Activated T-cell treated with anti-CD3 and anti-CD28 coated beads, Interleukin-2, amount 50 U/mL, for 72 hours (primary cell): ENCODE measurements at regions not wholly inside any gene's neighbourhood (a gene's known extent, or its start where the extent isn't known, plus 50 kb on each side); places are given as distances from the start of the nearest gene placed in this dataset.
"Not testable (repeated sequence)": the region's sequence is repeated elsewhere in the genome, so short reads cannot be mapped to it uniquely, and the experiment has no call there.

Source experiments
- ATAC-seq, 2 donors: fragments of 150-1000 bp; cut with Tn5 transposase; replicated peaks in 1 of 2; 2 replicates each; pipeline ENCODE4 v1.10.0; 2021; ENCODE audit warnings: moderate library complexity in 2 of 2, mild to moderate bottlenecking in 1 of 2
- DNase-seq, 2 donors: peaks; one replicate each; pipeline ENCODE4 v3.0.0; 2021 to 2022; ENCODE audit warnings: mixed read lengths in 1 of 2
- H3K27ac Mint-ChIP-seq: one replicate; pipeline ENCODE4 v1.8.0; 2022; ENCODE audit warnings: mild to moderate bottlenecking, moderate library complexity, mixed read lengths
- H3K27me3 Mint-ChIP-seq: one replicate; pipeline ENCODE4 v1.8.0; 2022; ENCODE audit warnings: low read depth, mixed read lengths
- H3K36me3 Mint-ChIP-seq, 2 donors: one replicate each; pipeline ENCODE4 v1.8.0; 2022; ENCODE audit warnings: mixed read lengths in 2 of 2, mild to moderate bottlenecking in 1 of 2; ENCODE audit not compliant: insufficient read depth in 2 of 2
- H3K4me1 Mint-ChIP-seq: one replicate; pipeline ENCODE4 v1.8.0; 2022; ENCODE audit warnings: low read depth, mixed read lengths
- H3K4me3 Mint-ChIP-seq, 2 donors: one replicate each; pipeline ENCODE4 v1.8.0; 2022; ENCODE audit warnings: mild to moderate bottlenecking in 2 of 2, mixed read lengths in 2 of 2, moderate library complexity in 2 of 2
- H3K9me3 Mint-ChIP-seq, 2 donors: one replicate each; pipeline ENCODE4 v1.8.0; 2022; ENCODE audit warnings: mixed read lengths in 2 of 2

- no peak for ATAC-seq
These were observed 87.7 kb downstream of the DCK start for GRCh38 chr4:71081192-71081591.

DNA sequence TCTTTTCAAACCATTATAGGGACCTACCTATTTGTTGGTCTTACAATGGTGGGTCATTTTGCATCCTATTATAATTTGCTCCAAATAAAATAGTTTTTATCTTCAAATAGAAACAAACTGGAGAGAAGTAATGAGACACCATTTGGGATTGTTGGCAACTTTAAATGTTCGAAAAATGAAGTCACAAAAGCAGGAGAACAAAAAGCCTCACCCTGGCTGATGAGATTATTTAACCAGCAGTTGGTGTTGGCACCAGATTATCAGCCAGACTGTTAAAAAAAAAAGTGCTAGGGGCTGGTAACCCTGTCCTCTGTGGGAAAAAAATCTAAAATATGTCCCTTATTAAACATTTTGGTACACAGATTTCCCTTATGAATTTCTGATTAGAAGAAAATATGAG, 100.3 kb downstream of the DCK start:
- no peak for ATAC-seq
- H3K4me1 Mint-ChIP-seq = peaks cover 11% of the 10 kb centered on the region
- no peak overlapping the region for H3K27ac Mint-ChIP-seq
- H3K36me3 Mint-ChIP-seq = peaks cover 1 to 6% of the 10 kb centered on the region in 2 donors
- H3K4me3 Mint-ChIP-seq = no peak overlapping the region
- no peak for DNase-seq
- no peaks in the 10 kb centered on the region for H3K27me3 Mint-ChIP-seq
- peaks cover 2 to 5% of the 10 kb centered on the region in 2 donors for H3K9me3 Mint-ChIP-seq

More at GRCh38 chr4:71081192-71081591, 87.7 kb downstream of the DCK start:
- Mint-ChIP-seq H3K9me3 (no peaks in the 10 kb centered on the region), H3K27me3 (no peaks in the 10 kb centered on the region), H3K36me3 (no peaks in the 10 kb centered on the region), H3K4me1 (no peaks in the 10 kb centered on the region), H3K27ac (no peak overlapping the region), H3K4me3 (no peak overlapping the region)
- no peak for DNase-seq

- Mint-ChIP-seq H3K27ac (no peak overlapping the region), H3K4me1 (peaks cover 11% of the 10 kb centered on the region), H3K27me3 (no peaks in the 10 kb centered on the region), H3K9me3 (peaks cover 2 to 4% of the 10 kb centered on the region in 2 donors), H3K4me3 (no peak overlapping the region), H3K36me3 (peaks cover 1 to 6% of the 10 kb centered on the region in 2 donors)
- DNase-seq (no peak), ATAC-seq (no peak)
These were observed 100.8 kb downstream of the DCK start for GRCh38 chr4:71094201-71094600.

GRCh38 chr4:71095141-71095540, 101.7 kb downstream of the DCK start:
- no peaks in the 10 kb centered on the region for H3K27me3 Mint-ChIP-seq
- DNase-seq (no peak), ATAC-seq (no peak)
- H3K36me3 Mint-ChIP-seq = peaks cover 1 to 6% of the 10 kb centered on the region in 2 donors
- no peak overlapping the region for H3K27ac Mint-ChIP-seq
- H3K9me3 Mint-ChIP-seq = peaks cover 2 to 7% of the 10 kb centered on the region in 2 donors
- H3K4me1 Mint-ChIP-seq = peaks cover 11% of the 10 kb centered on the region
- H3K4me3 Mint-ChIP-seq = no peak overlapping the region

DNA sequence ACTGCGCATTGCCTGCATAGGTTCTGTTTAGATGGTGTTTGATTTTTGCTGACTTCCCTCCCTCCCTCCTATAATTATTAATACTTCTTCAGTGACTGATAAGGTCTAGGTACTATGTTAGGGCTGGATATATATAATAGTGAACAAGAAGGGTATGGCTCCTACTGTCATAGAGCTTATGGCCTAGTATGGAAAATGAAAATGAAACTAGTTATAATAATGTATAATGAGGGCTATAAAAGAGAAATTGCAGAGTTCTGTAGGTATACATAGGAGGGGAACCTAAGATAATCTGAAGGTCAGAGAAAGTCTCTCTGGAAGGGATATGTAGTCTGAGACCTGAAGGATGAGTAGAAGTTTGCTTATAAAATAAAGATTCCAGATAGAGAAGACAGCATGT, 102.1 kb downstream of the DCK start:
- Mint-ChIP-seq H3K36me3 (peaks cover 1 to 6% of the 10 kb centered on the region in 2 donors), H3K27ac (peak overlapping the region; percentile 83), H3K4me3 (peak overlapping the region; percentile 25 to 63), H3K4me1 (peaks cover 11% of the 10 kb centered on the region), H3K9me3 (peaks cover 2 to 7% of the 10 kb centered on the region in 2 donors), H3K27me3 (no peaks in the 10 kb centered on the region)
- no peak for ATAC-seq
- DNase-seq = no peak

DNA sequence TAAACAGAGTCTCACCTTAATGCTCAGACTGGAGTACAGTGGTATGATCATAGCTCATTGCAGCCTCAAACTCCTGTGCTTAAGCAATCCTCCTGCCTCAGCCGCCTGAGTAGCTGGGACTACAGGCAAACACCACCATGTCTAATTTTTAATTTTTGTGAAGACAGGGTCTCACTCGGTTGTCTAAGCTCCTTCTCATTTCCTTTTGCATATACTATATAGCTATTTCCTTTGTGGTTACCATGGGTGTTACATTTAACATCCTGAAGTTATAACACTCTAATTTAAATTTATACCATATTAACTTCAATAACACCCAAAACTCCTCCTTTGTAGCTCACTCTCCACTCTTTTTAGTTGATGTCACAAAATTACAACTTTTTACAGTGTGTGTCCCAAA, 114.3 kb downstream of the DCK start:
- ATAC-seq (no peak), DNase-seq (no peak)
- Mint-ChIP-seq H3K9me3 (no peaks in the 10 kb centered on the region), H3K27me3 (no peaks in the 10 kb centered on the region), H3K4me1 (no peaks in the 10 kb centered on the region), H3K36me3 (no peaks in the 10 kb centered on the region), H3K4me3 (peak overlapping the region in 1 of 2 donors; percentile 66), H3K27ac (peak overlapping the region; percentile 97)

DNA sequence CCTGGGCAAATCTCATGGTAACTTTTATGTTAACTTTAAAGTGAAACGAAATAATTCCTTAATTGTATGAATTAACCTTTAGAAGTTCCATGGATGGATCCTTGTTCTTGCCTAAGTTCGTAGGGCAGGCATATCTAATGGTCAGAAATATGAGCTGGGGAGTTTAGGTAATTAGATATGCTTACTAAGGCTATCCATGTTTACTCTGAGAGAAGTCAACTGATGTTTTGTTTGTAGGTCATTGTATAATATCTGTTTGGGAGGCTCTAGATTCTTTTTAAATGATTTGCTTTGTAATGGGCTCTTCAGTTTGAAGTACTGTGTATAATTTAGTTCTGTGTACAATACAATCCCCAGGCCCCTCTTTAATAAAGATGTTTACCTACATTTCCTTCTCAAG, 117.0 kb downstream of the DCK start:
- no peaks in the 10 kb centered on the region for H3K27me3 Mint-ChIP-seq
- H3K36me3 Mint-ChIP-seq = no peaks in the 10 kb centered on the region
- no peak for DNase-seq
- H3K4me3 Mint-ChIP-seq = no peak overlapping the region
- no peak overlapping the region for H3K27ac Mint-ChIP-seq
- ATAC-seq = no peak
- H3K9me3 Mint-ChIP-seq = no peaks in the 10 kb centered on the region
- H3K4me1 Mint-ChIP-seq = no peaks in the 10 kb centered on the region

GRCh38 chr4:71111133-71111532, 117.7 kb downstream of the DCK start:
- not testable (repeated sequence) for DNase-seq, H3K9me3 Mint-ChIP-seq, H3K4me3 Mint-ChIP-seq, H3K27me3 Mint-ChIP-seq, H3K36me3 Mint-ChIP-seq, H3K4me1 Mint-ChIP-seq, H3K27ac Mint-ChIP-seq, ATAC-seq

DNA sequence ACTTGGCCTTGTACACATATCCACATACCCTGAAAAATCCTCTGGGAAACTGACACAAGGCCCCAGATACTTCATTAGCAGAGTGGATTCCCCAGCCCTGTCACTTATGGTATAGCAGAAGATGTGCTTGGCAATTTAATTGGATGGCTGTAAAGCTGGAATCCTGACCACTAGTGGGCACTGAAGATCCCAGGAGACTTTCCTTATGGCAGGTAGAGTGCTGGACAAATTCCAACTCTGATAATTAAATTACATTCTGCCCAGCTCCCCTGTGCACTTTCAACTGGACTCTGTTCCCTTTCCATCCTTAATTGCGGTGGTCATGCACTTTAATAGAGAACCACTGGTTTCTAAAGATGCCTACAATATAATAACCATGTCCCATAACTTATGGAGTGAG, 119.8 kb downstream of the DCK start:
- H3K27me3 Mint-ChIP-seq = no peaks in the 10 kb centered on the region
- no peaks in the 10 kb centered on the region for H3K4me1 Mint-ChIP-seq
- H3K36me3 Mint-ChIP-seq = no peaks in the 10 kb centered on the region
- ATAC-seq (no peak), DNase-seq (no peak)
- H3K27ac Mint-ChIP-seq = no peak overlapping the region
- no peaks in the 10 kb centered on the region for H3K9me3 Mint-ChIP-seq
- no peak overlapping the region for H3K4me3 Mint-ChIP-seq

DNA sequence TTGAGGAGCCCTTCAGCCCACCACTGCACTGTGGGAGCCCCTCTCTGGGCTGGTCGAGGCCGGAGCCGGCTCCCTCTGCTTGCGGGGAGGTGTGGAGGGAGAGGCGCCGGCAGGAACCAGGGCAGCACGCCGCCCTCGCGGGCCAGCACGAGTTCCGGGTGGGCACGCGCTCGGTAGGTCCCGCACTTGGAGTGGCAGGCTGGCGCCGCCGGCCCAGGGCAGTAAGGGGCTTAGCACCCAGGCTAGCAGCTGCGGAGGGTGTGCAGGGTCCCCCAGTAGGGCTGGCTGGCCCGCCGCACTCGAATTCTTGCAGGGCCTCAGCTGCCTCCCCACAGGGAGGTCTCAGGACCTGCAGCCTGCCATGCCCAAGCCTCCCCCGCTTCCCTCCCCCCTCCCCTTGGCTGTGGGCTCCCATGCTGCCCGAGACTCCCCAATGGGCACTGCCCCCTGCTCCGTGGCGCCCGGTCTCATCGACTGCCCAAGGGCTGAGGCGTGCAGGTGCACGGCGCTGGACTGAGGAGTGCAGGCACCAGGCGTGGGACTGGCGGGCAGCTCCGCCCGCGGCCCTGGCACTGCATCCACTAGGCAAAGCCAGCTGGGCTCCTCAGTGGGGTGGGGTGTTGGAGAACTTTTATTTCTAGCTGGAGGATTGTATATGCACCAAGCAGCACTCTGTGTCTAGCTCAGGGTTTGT, 127.5 kb downstream of the DCK start:
- no peaks in the 10 kb centered on the region for H3K9me3 Mint-ChIP-seq
- H3K4me1 Mint-ChIP-seq = no peaks in the 10 kb centered on the region
- H3K36me3 Mint-ChIP-seq = no peaks in the 10 kb centered on the region
- no peak overlapping the region for H3K4me3 Mint-ChIP-seq
- no peaks in the 10 kb centered on the region for H3K27me3 Mint-ChIP-seq
- DNase-seq (no peak), ATAC-seq (no peak)
- H3K27ac Mint-ChIP-seq = no peak overlapping the region

DNA sequence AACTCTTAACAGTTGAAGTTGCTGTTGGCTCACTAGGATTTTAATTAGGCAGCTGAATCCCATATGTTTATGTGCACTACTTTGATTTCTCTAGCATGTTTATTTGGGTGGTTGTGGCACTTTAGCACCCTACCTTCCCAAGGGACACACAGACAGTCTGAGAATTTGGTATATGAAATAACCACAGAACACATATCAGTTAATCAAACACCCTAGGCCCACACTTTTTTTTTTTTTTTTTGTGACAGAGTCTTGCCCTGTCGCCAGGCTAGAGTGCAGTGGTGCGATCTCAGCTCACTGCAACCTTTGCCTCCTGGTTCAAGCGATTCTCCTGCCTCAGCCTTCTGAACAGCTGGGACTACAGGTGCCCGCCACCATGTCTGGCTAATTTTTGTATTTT, 130.5 kb downstream of the DCK start:
- no peaks in the 10 kb centered on the region for H3K4me1 Mint-ChIP-seq
- no peak for DNase-seq
- peaks cover 0 to 2% of the 10 kb centered on the region in 2 donors for H3K9me3 Mint-ChIP-seq
- no peak for ATAC-seq
- H3K4me3 Mint-ChIP-seq = no peak overlapping the region
- H3K27ac Mint-ChIP-seq = no peak overlapping the region
- no peaks in the 10 kb centered on the region for H3K27me3 Mint-ChIP-seq
- H3K36me3 Mint-ChIP-seq = no peaks in the 10 kb centered on the region

- ATAC-seq = no peak
- no peak overlapping the region for H3K27ac Mint-ChIP-seq
- H3K9me3 Mint-ChIP-seq = peaks cover 0 to 2% of the 10 kb centered on the region in 2 donors
- no peak for DNase-seq
- no peaks in the 10 kb centered on the region for H3K27me3 Mint-ChIP-seq
- no peaks in the 10 kb centered on the region for H3K4me1 Mint-ChIP-seq
- H3K4me3 Mint-ChIP-seq = no peak overlapping the region
- no peaks in the 10 kb centered on the region for H3K36me3 Mint-ChIP-seq
These were observed 131.7 kb downstream of the DCK start for GRCh38 chr4:71125137-71125536.

DNA sequence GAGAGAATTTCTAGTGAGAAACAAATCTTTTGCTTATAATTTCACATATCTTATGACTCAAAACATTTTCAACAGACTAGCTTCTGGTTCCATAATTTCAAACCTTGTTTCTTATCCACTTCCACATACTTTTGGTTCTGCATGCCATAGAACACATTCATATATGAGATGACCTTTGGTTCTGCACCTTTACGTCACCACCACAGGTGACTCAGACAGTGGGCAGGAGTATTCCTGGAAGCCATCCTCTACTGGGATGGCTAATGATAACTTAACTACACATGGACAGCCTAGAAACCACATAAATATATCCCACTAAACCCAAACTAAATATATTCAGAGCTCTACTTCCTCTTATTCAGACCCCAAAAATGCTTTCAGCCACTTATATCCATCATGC, 133.3 kb downstream of the DCK start:
- ATAC-seq (no peak), DNase-seq (no peak)
- Mint-ChIP-seq H3K4me1 (no peaks in the 10 kb centered on the region), H3K36me3 (no peaks in the 10 kb centered on the region), H3K27me3 (no peaks in the 10 kb centered on the region), H3K4me3 (no peak overlapping the region), H3K9me3 (peaks cover 0 to 2% of the 10 kb centered on the region in 2 donors), H3K27ac (no peak overlapping the region)
